Panc1 (cell line): ENCODE measurements at regions not wholly inside any gene's neighbourhood (a gene's known extent, or its start where the extent isn't known, plus 50 kb on each side); places are given as distances from the start of the nearest gene placed in this dataset.

Experiments
- ATAC-seq: fragments of 200-7000 bp; cut with Tn5 transposase; 2 replicates; pipeline ENCODE4 v1.9.1; 2020; ENCODE audit warnings: mild to moderate bottlenecking, moderate library complexity
- BruUV-seq: library from RNA; stranded (reverse); fragments of 400-500 nt; replicated peaks from 2 replicates; lab custom pipeline; 2021; lab: Mats Ljungman, UMichigan
- CTCF ChIA-PET: fragments of 300-600 bp; sonication (Branson Sonifier 250); formaldehyde crosslinking; loops from one replicate; lab custom pipeline; 2022; ENCODE audit warnings: antibody characterized with exemption; lab: Charles Lee
- POLR2A ChIA-PET: fragments of 300-600 bp; sonication (Branson Sonifier 250); formaldehyde crosslinking; loops from one replicate; lab custom pipeline; 2022; ENCODE audit warnings: antibody characterized with exemption; lab: Charles Lee
- DNase-seq: peaks from one replicate; pipeline ENCODE4 v3.0.0-alpha.2; 2010; ENCODE audit warnings: low read depth, low spot score
- H3K27ac ChIP-seq: 2 replicates; pipeline ENCODE4 v1.5.1; 2011; ENCODE audit warnings: mild to moderate bottlenecking, low read length, inconsistent platforms
- H3K27me3 ChIP-seq: fragments of 200-500 bp; sonication (Bioruptor generic); 2 replicates; pipeline ENCODE4 v1.6.0; 2014; ENCODE audit warnings: low read length, inconsistent platforms; ENCODE audit not compliant: control insufficient read depth, insufficient read depth
- H3K36me3 ChIP-seq: fragments of 200-500 bp; sonication (Bioruptor generic); 2 replicates; pipeline ENCODE4 v1.5.1; 2014; ENCODE audit warnings: inconsistent platforms, mild to moderate bottlenecking, low read length, moderate library complexity; ENCODE audit not compliant: control insufficient read depth, insufficient read depth
- H3K4me1 ChIP-seq: 2 replicates; pipeline ENCODE4 v1.5.1; 2011; ENCODE audit warnings: inconsistent platforms, mild to moderate bottlenecking, low read length, moderate library complexity; ENCODE audit not compliant: control insufficient read depth, insufficient read depth
- H3K4me3 ChIP-seq, 2 experiments: 2 replicates each; pipeline ENCODE4 v1.5.1; 2011 to 2012; ENCODE audit warnings: low read depth in 2 of 2, low read length in 2 of 2, mild to moderate bottlenecking in 2 of 2, inconsistent platforms in 1 of 2, moderate library complexity in 1 of 2
- H3K9me3 ChIP-seq: fragments of 200-500 bp; sonication (Bioruptor generic); 2 replicates; pipeline ENCODE4 v1.5.1; 2014; ENCODE audit warnings: low read depth, mild to moderate bottlenecking, inconsistent platforms, low read length, moderate library complexity; ENCODE audit not compliant: control insufficient read depth, insufficient read depth
- CTCF ChIP-seq: fragments of 450-650 bp; IDR thresholded peaks from 2 replicates; pipeline ENCODE4 v1.5.1; 2017; ENCODE audit warnings: mild to moderate bottlenecking
- POLR2AphosphoS5 ChIP-seq: IDR thresholded peaks from 2 replicates; pipeline ENCODE4 v1.6.1; 2012; ENCODE audit warnings: mild to moderate bottlenecking, low read depth, low read length, moderate library complexity
- REST ChIP-seq, 2 experiments: IDR thresholded peaks; 2 replicates each; pipeline ENCODE4 v1.6.1; 2011 to 2012; ENCODE audit warnings: low read depth in 2 of 2, control low read depth in 1 of 2, low read length in 1 of 2, mild to moderate bottlenecking in 1 of 2, moderate library complexity in 1 of 2; ENCODE audit not compliant: insufficient read depth in 1 of 2
- SIN3A ChIP-seq: IDR thresholded peaks from 2 replicates; pipeline ENCODE4 v1.6.1; 2012; ENCODE audit warnings: low read depth, mild to moderate bottlenecking, low read length, moderate library complexity, borderline replicate concordance; ENCODE audit not compliant: insufficient read depth
- TCF7L2 ChIP-seq: IDR thresholded peaks from 2 replicates; pipeline ENCODE4 v1.6.1; 2011; ENCODE audit warnings: mild to moderate bottlenecking, low read depth, low read length, inconsistent platforms
- in situ Hi-C: cut with HindIII; loops from 2 replicates; pipeline ENCODE4 v1.10.0; 2016; ENCODE audit warnings: low sequenced_read_pairs, low pct_unique_long_range_greater_than_20kb
- intact Hi-C: fragments of 100-400 bp; cut with micrococcal nuclease; formaldehyde crosslinking; loops from one replicate; pipeline ENCODE4 v1.10.0; 2022; ENCODE audit not compliant: unreplicated experiment

- in situ Hi-C loops (no loop called here), intact Hi-C loops (no loop called here)
- ChIA-PET POLR2A (no interaction called here), CTCF (no interaction called here)
- no peaks in the 10 kb centered on the region for H3K36me3 ChIP-seq
- ATAC-seq (no peak), DNase-seq (no peak)
- no peaks in the 10 kb centered on the region for H3K27me3 ChIP-seq
- no peak overlapping the region for H3K4me3 ChIP-seq
- no peaks in the 10 kb centered on the region for H3K9me3 ChIP-seq
- H3K27ac ChIP-seq, result no peak overlapping the region
- no TSS peak for BruUV-seq
- H3K4me1 ChIP-seq, result no peaks in the 10 kb centered on the region
- TF ChIP-seq TCF7L2 (no peak), CTCF (no peak), POLR2AphosphoS5 (no peak), REST (IDR thresholded peaks at IDR 0.05; ENCODE audit: insufficient read depth in 1 of 2, low read depth in 2 of 2, low read length in 1 of 2) (no peak), SIN3A (no peak)
Measured at GRCh38 chr2:36032046-36032445, 323.5 kb upstream of the CRIM1 start.

- intact Hi-C loops (no loop called here), in situ Hi-C loops (no loop called here)
- Histone ChIP-seq H3K4me1 (no peaks in the 10 kb centered on the region), H3K9me3 (no peaks in the 10 kb centered on the region), H3K36me3 (no peaks in the 10 kb centered on the region), H3K27me3 (no peaks in the 10 kb centered on the region), H3K27ac (no peak overlapping the region), H3K4me3 (no peak overlapping the region)
- ChIA-PET CTCF (no interaction called here), POLR2A (no interaction called here)
- no TSS peak for BruUV-seq
- no peak for ATAC-seq
- no peak for DNase-seq
- TF ChIP-seq TCF7L2 (no peak), CTCF (no peak), SIN3A (no peak), POLR2AphosphoS5 (no peak), REST (IDR thresholded peaks at IDR 0.05; ENCODE audit: insufficient read depth in 1 of 2, low read depth in 2 of 2, low read length in 1 of 2) (no peak)
Measured at GRCh38 chr2:36031471-36031870, 324.1 kb upstream of the CRIM1 start.
